Hippocampal formation (tissue), 2 donors: ENCODE measurements at regions not wholly inside any gene's neighbourhood (a gene's known extent, or its start where the extent isn't known, plus 50 kb on each side); places are given as distances from the start of the nearest gene placed in this dataset.
"Not testable (repeated sequence)": the region's sequence is repeated elsewhere in the genome, so short reads cannot be mapped to it uniquely, and the experiment has no call there.

Experiments
- DNase-seq, 2 donors: peaks; one replicate each; lab custom pipeline; 2025; lab: John Stamatoyannopoulos, UW

GRCh38 chr3:64438066-64438465 lies 212.8 kb upstream of the PRICKLE2 start:
- DNase-seq = no peak

GRCh38 chr3:64437131-64437530 lies 211.9 kb upstream of the PRICKLE2 start:
- DNase-seq = no peak

- not testable (repeated sequence) for DNase-seq
Measured at GRCh38 chr3:64435023-64435422, 209.8 kb upstream of the PRICKLE2 start.

- no peak for DNase-seq
Measured at GRCh38 chr3:64432870-64433269, 207.6 kb upstream of the PRICKLE2 start.

- DNase-seq = no peak
Measured at GRCh38 chr3:64431526-64432091, 206.3 kb upstream of the PRICKLE2 start.

GRCh38 chr3:64427671-64428070 lies 202.4 kb upstream of the PRICKLE2 start:
- DNase-seq = no peak

- no peak for DNase-seq
Measured at GRCh38 chr3:64426551-64426950, 201.3 kb upstream of the PRICKLE2 start.

GRCh38 chr3:64422932-64423331 lies 197.7 kb upstream of the PRICKLE2 start:
- DNase-seq = no peak

- DNase-seq = no peak
Measured at GRCh38 chr3:64422192-64422591, 196.9 kb upstream of the PRICKLE2 start.

GRCh38 chr3:64417816-64418215 lies 192.6 kb upstream of the PRICKLE2 start:
- DNase-seq = no peak

GRCh38 chr3:64414043-64414442 lies 188.8 kb upstream of the PRICKLE2 start:
- no peak for DNase-seq

- DNase-seq = no peak
Measured at GRCh38 chr3:64411101-64411500, 185.8 kb upstream of the PRICKLE2 start.

GRCh38 chr3:64410226-64410625 lies 185.0 kb upstream of the PRICKLE2 start:
- no peak for DNase-seq

- DNase-seq = no peak
Measured at GRCh38 chr3:64408770-64409169, 183.5 kb upstream of the PRICKLE2 start.

GRCh38 chr3:64406271-64406670 lies 181.0 kb upstream of the PRICKLE2 start:
- no peak for DNase-seq

- DNase-seq = no peak
Measured at GRCh38 chr3:64405211-64405835, 180.1 kb upstream of the PRICKLE2 start.

- no peak for DNase-seq
Measured at GRCh38 chr3:64400706-64401105, 175.4 kb upstream of the PRICKLE2 start.

GRCh38 chr3:64399205-64399800 lies 174.0 kb upstream of the PRICKLE2 start:
- DNase-seq = peak in 1 of 2 donors; percentile 59

- no peak for DNase-seq
Measured at GRCh38 chr3:64398476-64398875, 173.2 kb upstream of the PRICKLE2 start.

- DNase-seq = no peak
Measured at GRCh38 chr3:64398006-64398405, 172.7 kb upstream of the PRICKLE2 start.

GRCh38 chr3:64397573-64397972 lies 172.3 kb upstream of the PRICKLE2 start:
- DNase-seq = no peak

- no peak for DNase-seq
Measured at GRCh38 chr3:64395490-64395889, 170.2 kb upstream of the PRICKLE2 start.

- DNase-seq = no peak
Measured at GRCh38 chr3:64393193-64393592, 167.9 kb upstream of the PRICKLE2 start.

- DNase-seq = no peak
Measured at GRCh38 chr3:64392001-64392400, 166.7 kb upstream of the PRICKLE2 start.
